HCT116 (cell line): ENCODE measurements at regions not wholly inside any gene's neighbourhood (a gene's known extent, or its start where the extent isn't known, plus 50 kb on each side); places are given as distances from the start of the nearest gene placed in this dataset.
"Not testable (repeated sequence)": the region's sequence is repeated elsewhere in the genome, so short reads cannot be mapped to it uniquely, and the experiment has no call there.

ENCODE experiments used
- POLR2AphosphoS5 ChIP-seq: IDR thresholded peaks from 2 replicates; pipeline ENCODE4 v1.6.1; 2011; ENCODE audit warnings: mild to moderate bottlenecking, low read depth, low read length, moderate library complexity
- TF ChIP-seq, protein P1 (sequence below), 3 experiments: fragments of 200-600 bp in 1 of 3; sonication (generic) in 1 of 3; IDR thresholded peaks in 2 of 3; conservative IDR thresholded peaks in 1 of 3; 2 replicates each; pipeline ENCODE4 v1.5.1; 2012 to 2017; ENCODE audit warnings: low read depth in 2 of 3, low read length in 2 of 3, antibody characterized with exemption in 1 of 3, borderline replicate concordance in 1 of 3, control low read depth in 1 of 3, mild to moderate bottlenecking in 1 of 3, mixed read lengths in 1 of 3, mixed run types in 1 of 3, moderate library complexity in 1 of 3; ENCODE audit not compliant: insufficient read depth in 1 of 3

DNA sequence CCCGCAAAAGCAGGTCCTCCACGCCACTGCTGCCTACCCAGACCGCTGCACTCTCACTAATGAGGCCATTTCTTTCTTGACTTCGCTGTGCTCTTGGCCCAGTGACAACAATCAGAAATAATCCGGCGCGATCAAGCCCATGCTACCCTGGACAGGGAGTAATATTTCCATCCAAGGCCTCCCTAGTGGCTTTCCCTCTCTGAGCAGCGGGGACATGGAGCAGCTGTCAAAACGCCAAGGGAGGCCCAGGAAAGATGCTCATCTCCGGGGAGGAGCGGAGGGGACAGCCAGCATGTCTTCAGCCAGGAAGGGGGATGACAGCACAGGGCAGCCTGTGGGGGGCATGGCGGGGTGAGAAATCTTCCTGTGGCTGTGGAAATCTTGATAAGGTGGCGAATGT, 154.9 kb downstream of the SEPTIN7 start:
- TF ChIP-seq, protein P1, sequence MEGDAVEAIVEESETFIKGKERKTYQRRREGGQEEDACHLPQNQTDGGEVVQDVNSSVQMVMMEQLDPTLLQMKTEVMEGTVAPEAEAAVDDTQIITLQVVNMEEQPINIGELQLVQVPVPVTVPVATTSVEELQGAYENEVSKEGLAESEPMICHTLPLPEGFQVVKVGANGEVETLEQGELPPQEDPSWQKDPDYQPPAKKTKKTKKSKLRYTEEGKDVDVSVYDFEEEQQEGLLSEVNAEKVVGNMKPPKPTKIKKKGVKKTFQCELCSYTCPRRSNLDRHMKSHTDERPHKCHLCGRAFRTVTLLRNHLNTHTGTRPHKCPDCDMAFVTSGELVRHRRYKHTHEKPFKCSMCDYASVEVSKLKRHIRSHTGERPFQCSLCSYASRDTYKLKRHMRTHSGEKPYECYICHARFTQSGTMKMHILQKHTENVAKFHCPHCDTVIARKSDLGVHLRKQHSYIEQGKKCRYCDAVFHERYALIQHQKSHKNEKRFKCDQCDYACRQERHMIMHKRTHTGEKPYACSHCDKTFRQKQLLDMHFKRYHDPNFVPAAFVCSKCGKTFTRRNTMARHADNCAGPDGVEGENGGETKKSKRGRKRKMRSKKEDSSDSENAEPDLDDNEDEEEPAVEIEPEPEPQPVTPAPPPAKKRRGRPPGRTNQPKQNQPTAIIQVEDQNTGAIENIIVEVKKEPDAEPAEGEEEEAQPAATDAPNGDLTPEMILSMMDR (IDR thresholded peaks at IDR 0.05 in 2 of 3, conservative IDR thresholded peaks at IDR 0.05 in 1 of 3; ENCODE audit: borderline replicate concordance in 1 of 3, insufficient read depth in 1 of 3, low read depth in 2 of 3, low read length in 2 of 3), result not testable (repeated sequence)
- TF ChIP-seq POLR2AphosphoS5, result not testable (repeated sequence)
